IMR-90 (cell line): ENCODE measurements at regions not wholly inside any gene's neighbourhood (a gene's known extent, or its start where the extent isn't known, plus 50 kb on each side); places are given as distances from the start of the nearest gene placed in this dataset.

Experiments
- ATAC-seq: fragments of 200-7000 bp; cut with Tn5 transposase; 2 replicates; pipeline ENCODE4 v1.9.1; 2020; ENCODE audit warnings: low read depth, mild to moderate bottlenecking, moderate library complexity
- BruUV-seq: library from RNA; stranded (reverse); fragments of 400-500 nt; replicated peaks from 2 replicates; lab custom pipeline; 2021; lab: Mats Ljungman, UMichigan
- CTCF ChIA-PET: fragments of 300-600 bp; formaldehyde crosslinking; extraction: SDS; loops from one replicate; lab custom pipeline; 2021; ENCODE audit warnings: antibody characterized with exemption; lab: Yijun Ruan, JAX
- POLR2A ChIA-PET: fragments of 300-600 bp; sonication (Branson Sonifier 250); formaldehyde crosslinking; loops from one replicate; lab custom pipeline; 2022; ENCODE audit warnings: antibody characterized with exemption; ENCODE audit not compliant: unreplicated experiment; lab: Charles Lee
- DNase-seq: peaks from one replicate; pipeline ENCODE4 v3.0.0; 2013
- H2AFZ ChIP-seq: replicated peaks from 2 replicates; pipeline ENCODE3; 2013; ENCODE audit warnings: low read length, mild to moderate bottlenecking; ENCODE audit not compliant: poor library complexity
- H2AK5ac ChIP-seq: 2 replicates; pipeline ENCODE4 v1.6.1; 2013; ENCODE audit warnings: low read depth, low read length, inconsistent platforms
- H2AK9ac ChIP-seq: replicated peaks from 2 replicates; pipeline ENCODE3; 2013; ENCODE audit warnings: mild to moderate bottlenecking, low read depth, low read length, moderate library complexity; ENCODE audit not compliant: poor library complexity
- H2BK120ac ChIP-seq: 2 replicates; pipeline ENCODE4 v1.6.1; 2013; ENCODE audit warnings: low read depth, low read length, inconsistent platforms
- H2BK15ac ChIP-seq: 3 replicates; pipeline ENCODE4 v1.6.1; 2013; ENCODE audit warnings: low read depth, low read length, inconsistent platforms
- H2BK20ac ChIP-seq: 2 replicates; pipeline ENCODE4 v1.6.1; 2013; ENCODE audit warnings: low read depth, mild to moderate bottlenecking, inconsistent platforms, low read length, moderate library complexity
- H2BK5ac ChIP-seq: 2 replicates; pipeline ENCODE4 v1.6.1; 2013; ENCODE audit warnings: mild to moderate bottlenecking, low read depth, low read length, inconsistent platforms; ENCODE audit not compliant: poor library complexity, severe bottlenecking
- H3K14ac ChIP-seq: replicated peaks from 2 replicates; pipeline ENCODE4 v1.6.1; 2013; ENCODE audit warnings: low read depth, low read length, inconsistent platforms
- H3K18ac ChIP-seq: 2 replicates; pipeline ENCODE4 v1.6.1; 2013; ENCODE audit warnings: low read depth, low read length, control low read depth
- H3K23ac ChIP-seq: 2 replicates; pipeline ENCODE4 v1.6.1; 2013; ENCODE audit warnings: low read depth, low read length, inconsistent platforms
- H3K27ac ChIP-seq: 2 replicates; pipeline ENCODE4 v1.5.1; 2013; ENCODE audit warnings: mild to moderate bottlenecking, control low read depth, low read length; ENCODE audit not compliant: insufficient read depth
- H3K27me3 ChIP-seq: 2 replicates; pipeline ENCODE4 v1.6.1; 2013; ENCODE audit warnings: low read length; ENCODE audit not compliant: control insufficient read depth, insufficient read depth
- H3K36me3 ChIP-seq: 2 replicates; pipeline ENCODE4 v1.6.1; 2013; ENCODE audit warnings: low read length, mixed read lengths; ENCODE audit not compliant: control insufficient read depth, insufficient read depth
- H3K4ac ChIP-seq: 2 replicates; pipeline ENCODE4 v1.6.1; 2013; ENCODE audit warnings: low read depth, low read length, inconsistent platforms
- H3K4me1 ChIP-seq: 2 replicates; pipeline ENCODE4 v1.6.1; 2013; ENCODE audit warnings: low read length, mixed read lengths; ENCODE audit not compliant: control insufficient read depth, insufficient read depth
- H3K4me2 ChIP-seq: 2 replicates; pipeline ENCODE4 v1.6.1; 2013; ENCODE audit warnings: low read depth, mild to moderate bottlenecking, control low read depth, low read length, moderate library complexity
- H3K4me3 ChIP-seq: 2 replicates; pipeline ENCODE4 v1.5.1; 2013; ENCODE audit warnings: low read depth, mild to moderate bottlenecking, control low read depth, low read length, moderate library complexity; ENCODE audit not compliant: insufficient read depth
- H3K56ac ChIP-seq: 2 replicates; pipeline ENCODE4 v1.6.1; 2013; ENCODE audit warnings: low read length, inconsistent platforms; ENCODE audit not compliant: insufficient read depth; ENCODE audit errors: extremely low read depth
- H3K79me1 ChIP-seq, 2 experiments: 2 replicates each; pipeline ENCODE4 v1.6.1; 2013; ENCODE audit warnings: low read length in 2 of 2, inconsistent platforms in 1 of 2, low read depth in 1 of 2
- H3K9ac ChIP-seq: 2 replicates; pipeline ENCODE4 v1.6.1; 2013; ENCODE audit warnings: low read depth, low read length, control low read depth
- H3K9me1 ChIP-seq: 2 replicates; pipeline ENCODE4 v1.6.1; 2013; ENCODE audit warnings: low read length, inconsistent platforms; ENCODE audit not compliant: insufficient read depth
- H3K9me3 ChIP-seq: 2 replicates; pipeline ENCODE4 v1.6.1; 2013; ENCODE audit warnings: low read length; ENCODE audit not compliant: control insufficient read depth, insufficient read depth
- H4K20me1 ChIP-seq: 2 replicates; pipeline ENCODE4 v1.6.1; 2013; ENCODE audit warnings: low read length, inconsistent platforms; ENCODE audit not compliant: insufficient read depth
- H4K5ac ChIP-seq: 2 replicates; pipeline ENCODE4 v1.6.1; 2013; ENCODE audit warnings: mild to moderate bottlenecking, low read depth, low read length, control low read depth
- H4K8ac ChIP-seq, 2 experiments: 2 replicates each; pipeline ENCODE4 v1.6.1; 2013; ENCODE audit warnings: low read depth in 2 of 2, low read length in 2 of 2, control low read depth in 1 of 2, inconsistent platforms in 1 of 2
- H4K91ac ChIP-seq: 2 replicates; pipeline ENCODE4 v1.6.1; 2013; ENCODE audit warnings: low read depth, low read length, inconsistent platforms; ENCODE audit not compliant: insufficient read depth
- MAFK ChIP-seq: IDR thresholded peaks from 2 replicates; pipeline ENCODE4 v1.6.1; 2012; ENCODE audit warnings: low read depth, low read length, improper control_type of control experiment
- POLR2A ChIP-seq: IDR thresholded peaks from 2 replicates; pipeline ENCODE4 v1.6.1; 2012; ENCODE audit warnings: mild to moderate bottlenecking, low read depth, low read length
- WGBS, 2 experiments: methylation state at CpG; one replicate each; pipeline versions ENCODE4 v1.1.5 to v1.1.7; 2013; ENCODE audit warnings: missing lambda C conversion rate in 2 of 2; ENCODE audit not compliant: insufficient read length in 1 of 2; ENCODE audit errors: extremely low coverage in 2 of 2; 5-methylcytosine and 5-hydroxymethylcytosine counted together
- dilution Hi-C: fragments of 300-500 bp; cut with HindIII; formaldehyde crosslinking; loops from one replicate; pipeline ENCODE4 v1.14.3; 2018; ENCODE audit warnings: low sequenced_read_pairs; ENCODE audit not compliant: unreplicated experiment
- in situ Hi-C: fragments of 300-500 bp; cut with MboI; formaldehyde crosslinking; loops from 3 replicates; pipeline ENCODE4 v1.14.3; 2019; ENCODE audit warnings: low sequenced_read_pairs, inconsistent platforms, mixed read lengths
- intact Hi-C: fragments of 100-400 bp; cut with micrococcal nuclease; formaldehyde crosslinking; loops from 2 replicates; pipeline ENCODE4 v1.10.0; 2022
- TF ChIP-seq, protein P1 (sequence below): fragments of 150-350 bp; IDR thresholded peaks from 2 replicates; pipeline ENCODE4 v1.6.1; 2016; ENCODE audit warnings: low read depth, mild to moderate bottlenecking, low read length, moderate library complexity, borderline replicate concordance

DNA sequence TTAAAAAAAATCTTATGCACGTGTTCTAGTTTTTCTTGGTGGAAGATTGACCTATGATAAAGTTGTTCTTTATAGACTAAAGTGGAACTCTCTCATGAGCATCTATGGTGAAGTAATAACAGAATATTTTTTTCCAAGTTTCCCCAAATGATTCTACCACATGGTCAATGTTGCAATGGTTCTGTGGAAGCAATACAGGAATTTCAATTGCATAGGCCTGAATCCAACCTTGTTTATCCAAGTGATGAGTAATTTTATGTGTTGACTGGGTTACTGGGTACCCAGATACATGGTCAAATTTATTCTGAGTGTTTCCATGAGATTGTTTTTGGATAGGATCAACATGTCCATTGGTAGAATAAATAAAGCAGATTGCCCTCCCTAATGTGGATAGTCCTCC is 581.5 kb downstream of the MMUT start:
- BruUV-seq = no TSS peak

More for the DNA sequence above, 581.5 kb downstream of the MMUT start:
- Histone ChIP-seq H3K23ac (no peak overlapping the region), H2AK9ac (no peak overlapping the region), H2AK5ac (no peak overlapping the region), H2BK5ac (no peak overlapping the region), H3K27me3 (no peaks in the 10 kb centered on the region), H3K4me2 (no peak overlapping the region), H3K9me1 (no peaks in the 10 kb centered on the region), H4K91ac (no peak overlapping the region), H3K18ac (no peak overlapping the region), H3K9me3 (no peaks in the 10 kb centered on the region), H3K4me3 (no peak overlapping the region), H2BK15ac (no peak overlapping the region), H3K36me3 (no peaks in the 10 kb centered on the region), H3K4me1 (no peaks in the 10 kb centered on the region), H2BK120ac (no peak overlapping the region), H3K56ac (no peak overlapping the region), H3K4ac (no peak overlapping the region), H3K14ac (no peak overlapping the region), H4K5ac (no peak overlapping the region), H4K20me1 (no peaks in the 10 kb centered on the region), H3K27ac (no peak overlapping the region), H2BK20ac (no peak overlapping the region), H4K8ac (no peak overlapping the region), H2AFZ (no peak overlapping the region), H3K79me1 (no peaks in the 10 kb centered on the region), H3K9ac (no peak overlapping the region)
- no peak for DNase-seq
- WGBS, 2 experiments = no CpG with 5 or more reads among the region's 1 CpG
- ATAC-seq = no peak
- TF ChIP-seq MAFK (no peak), POLR2A (no peak)
- TF ChIP-seq, protein P1, sequence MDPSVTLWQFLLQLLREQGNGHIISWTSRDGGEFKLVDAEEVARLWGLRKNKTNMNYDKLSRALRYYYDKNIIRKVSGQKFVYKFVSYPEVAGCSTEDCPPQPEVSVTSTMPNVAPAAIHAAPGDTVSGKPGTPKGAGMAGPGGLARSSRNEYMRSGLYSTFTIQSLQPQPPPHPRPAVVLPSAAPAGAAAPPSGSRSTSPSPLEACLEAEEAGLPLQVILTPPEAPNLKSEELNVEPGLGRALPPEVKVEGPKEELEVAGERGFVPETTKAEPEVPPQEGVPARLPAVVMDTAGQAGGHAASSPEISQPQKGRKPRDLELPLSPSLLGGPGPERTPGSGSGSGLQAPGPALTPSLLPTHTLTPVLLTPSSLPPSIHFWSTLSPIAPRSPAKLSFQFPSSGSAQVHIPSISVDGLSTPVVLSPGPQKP = no peak
- in situ Hi-C loops (no loop called here), intact Hi-C loops (no loop called here), dilution Hi-C loops (no loop called here)
- POLR2A ChIA-PET = no interaction called here
- CTCF ChIA-PET = no interaction called here
